Activated T-helper 2 cell treated with anti-CD3 and anti-CD28 coated beads, Interferon-gamma antibody, Interleukin-2, Interleukin-4, amounts not matched to agents 10 μg/mL and 5 μg/mL and 100 μg/mL, durations not matched to agents 14 hours and 24 hours and 36 hours (primary cell): ENCODE measurements at regions not wholly inside any gene's neighbourhood (a gene's known extent, or its start where the extent isn't known, plus 50 kb on each side); places are given as distances from the start of the nearest gene placed in this dataset.

Experiments
- DNase-seq: peaks from one replicate; pipeline ENCODE4 v3.0.0; 2021; ENCODE audit warnings: low spot score
- H3K27ac Mint-ChIP-seq: one replicate; pipeline ENCODE4 v1.8.0; 2021; ENCODE audit warnings: mixed read lengths
- H3K27me3 Mint-ChIP-seq: one replicate; pipeline ENCODE4 v1.8.0; 2021; ENCODE audit warnings: low read depth, mixed read lengths
- H3K36me3 Mint-ChIP-seq: one replicate; pipeline ENCODE4 v1.8.0; 2021; ENCODE audit warnings: low read depth, mixed read lengths
- H3K4me1 Mint-ChIP-seq: one replicate; pipeline ENCODE4 v1.8.0; 2021; ENCODE audit warnings: low read depth, mixed read lengths
- H3K4me3 Mint-ChIP-seq: one replicate; pipeline ENCODE4 v1.8.0; 2021; ENCODE audit warnings: low read depth, mild to moderate bottlenecking, moderate library complexity, mixed read lengths
- H3K9me3 Mint-ChIP-seq: one replicate; pipeline ENCODE4 v1.8.0; 2021; ENCODE audit warnings: mixed read lengths
- intact Hi-C: fragments of 100-400 bp; cut with micrococcal nuclease; formaldehyde crosslinking; loops from one replicate; pipeline ENCODE4 v1.15.1; 2023

- Mint-ChIP-seq H3K9me3 (no peaks in the 10 kb centered on the region), H3K27ac (no peak overlapping the region), H3K4me3 (no peak overlapping the region), H3K36me3 (no peaks in the 10 kb centered on the region), H3K4me1 (no peaks in the 10 kb centered on the region), H3K27me3 (no peaks in the 10 kb centered on the region)
- intact Hi-C loops = no loop called here
- no peak for DNase-seq
Observed at GRCh38 chr14:55921511-55921910, 196.7 kb upstream of the PELI2 start.

GRCh38 chr14:55926007-55926406, 192.2 kb upstream of the PELI2 start:
- Mint-ChIP-seq H3K4me3 (no peak overlapping the region), H3K36me3 (no peaks in the 10 kb centered on the region), H3K27me3 (no peaks in the 10 kb centered on the region), H3K27ac (no peak overlapping the region), H3K4me1 (no peaks in the 10 kb centered on the region), H3K9me3 (no peaks in the 10 kb centered on the region)
- no peak for DNase-seq
- intact Hi-C loops = no loop called here

- no peak for DNase-seq
- Mint-ChIP-seq H3K27me3 (no peaks in the 10 kb centered on the region), H3K36me3 (no peaks in the 10 kb centered on the region), H3K27ac (no peak overlapping the region), H3K4me1 (no peaks in the 10 kb centered on the region), H3K4me3 (no peak overlapping the region), H3K9me3 (no peaks in the 10 kb centered on the region)
- intact Hi-C loops = no loop called here
Observed at GRCh38 chr14:55927028-55927427, 191.2 kb upstream of the PELI2 start.

GRCh38 chr14:55928276-55928675, 189.9 kb upstream of the PELI2 start:
- intact Hi-C loops = no loop called here
- Mint-ChIP-seq H3K27me3 (no peaks in the 10 kb centered on the region), H3K4me3 (no peak overlapping the region), H3K27ac (no peak overlapping the region), H3K4me1 (no peaks in the 10 kb centered on the region), H3K9me3 (no peaks in the 10 kb centered on the region), H3K36me3 (no peaks in the 10 kb centered on the region)
- no peak for DNase-seq

- H3K4me1 Mint-ChIP-seq = no peaks in the 10 kb centered on the region
- intact Hi-C loops = no loop called here
- no peaks in the 10 kb centered on the region for H3K9me3 Mint-ChIP-seq
- no peak overlapping the region for H3K4me3 Mint-ChIP-seq
- H3K27me3 Mint-ChIP-seq = no peaks in the 10 kb centered on the region
- H3K36me3 Mint-ChIP-seq = no peaks in the 10 kb centered on the region
- no peak overlapping the region for H3K27ac Mint-ChIP-seq
- DNase-seq = no peak
Observed at GRCh38 chr14:55929136-55929535, 189.1 kb upstream of the PELI2 start.

- intact Hi-C loops = no loop called here
- no peak for DNase-seq
- Mint-ChIP-seq H3K36me3 (no peaks in the 10 kb centered on the region), H3K4me3 (no peak overlapping the region), H3K27ac (no peak overlapping the region), H3K9me3 (no peaks in the 10 kb centered on the region), H3K27me3 (no peaks in the 10 kb centered on the region), H3K4me1 (no peaks in the 10 kb centered on the region)
Observed at GRCh38 chr14:55930016-55930784, 188.0 kb upstream of the PELI2 start.

GRCh38 chr14:55936691-55937090, 181.5 kb upstream of the PELI2 start:
- no peaks in the 10 kb centered on the region for H3K9me3 Mint-ChIP-seq
- intact Hi-C loops = no loop called here
- H3K4me3 Mint-ChIP-seq = no peak overlapping the region
- H3K27me3 Mint-ChIP-seq = no peaks in the 10 kb centered on the region
- DNase-seq = no peak
- no peaks in the 10 kb centered on the region for H3K36me3 Mint-ChIP-seq
- no peak overlapping the region for H3K27ac Mint-ChIP-seq
- H3K4me1 Mint-ChIP-seq = no peaks in the 10 kb centered on the region

GRCh38 chr14:55938249-55938791, 179.9 kb upstream of the PELI2 start:
- H3K4me1 Mint-ChIP-seq = no peaks in the 10 kb centered on the region
- no peaks in the 10 kb centered on the region for H3K9me3 Mint-ChIP-seq
- H3K27me3 Mint-ChIP-seq = no peaks in the 10 kb centered on the region
- no peak overlapping the region for H3K27ac Mint-ChIP-seq
- intact Hi-C loops = no loop called here
- no peaks in the 10 kb centered on the region for H3K36me3 Mint-ChIP-seq
- DNase-seq = no peak
- H3K4me3 Mint-ChIP-seq = no peak overlapping the region

- no peaks in the 10 kb centered on the region for H3K27me3 Mint-ChIP-seq
- H3K27ac Mint-ChIP-seq = no peak overlapping the region
- no peaks in the 10 kb centered on the region for H3K36me3 Mint-ChIP-seq
- no peak overlapping the region for H3K4me3 Mint-ChIP-seq
- no peak for DNase-seq
- intact Hi-C loops = no loop called here
- no peaks in the 10 kb centered on the region for H3K9me3 Mint-ChIP-seq
- H3K4me1 Mint-ChIP-seq = no peaks in the 10 kb centered on the region
Observed at GRCh38 chr14:55942076-55942654, 176.0 kb upstream of the PELI2 start.

- H3K27ac Mint-ChIP-seq = no peak overlapping the region
- intact Hi-C loops = no loop called here
- no peak overlapping the region for H3K4me3 Mint-ChIP-seq
Observed at GRCh38 chr14:55942826-55943225, 175.4 kb upstream of the PELI2 start.

GRCh38 chr14:55944757-55945156, 173.5 kb upstream of the PELI2 start:
- Mint-ChIP-seq H3K4me3 (no peak overlapping the region), H3K4me1 (no peaks in the 10 kb centered on the region), H3K36me3 (no peaks in the 10 kb centered on the region), H3K27me3 (no peaks in the 10 kb centered on the region), H3K27ac (no peak overlapping the region), H3K9me3 (no peaks in the 10 kb centered on the region)
- intact Hi-C loops = no loop called here
- no peak for DNase-seq

More at GRCh38 chr14:55942826-55943225, 175.4 kb upstream of the PELI2 start:
- Mint-ChIP-seq H3K9me3 (no peaks in the 10 kb centered on the region), H3K36me3 (no peaks in the 10 kb centered on the region), H3K27me3 (no peaks in the 10 kb centered on the region), H3K4me1 (no peaks in the 10 kb centered on the region)
- DNase-seq = no peak

GRCh38 chr14:55946231-55946630, 172.0 kb upstream of the PELI2 start:
- Mint-ChIP-seq H3K27ac (no peak overlapping the region), H3K9me3 (no peaks in the 10 kb centered on the region), H3K4me1 (no peaks in the 10 kb centered on the region), H3K36me3 (no peaks in the 10 kb centered on the region), H3K27me3 (no peaks in the 10 kb centered on the region), H3K4me3 (no peak overlapping the region)
- intact Hi-C loops = no loop called here
- no peak for DNase-seq

- Mint-ChIP-seq H3K4me1 (no peaks in the 10 kb centered on the region), H3K27ac (no peak overlapping the region), H3K4me3 (no peak overlapping the region), H3K27me3 (no peaks in the 10 kb centered on the region), H3K9me3 (no peaks in the 10 kb centered on the region), H3K36me3 (no peaks in the 10 kb centered on the region)
- DNase-seq = no peak
- intact Hi-C loops = no loop called here
Observed at GRCh38 chr14:55948399-55948798, 169.8 kb upstream of the PELI2 start.
